ENCODE measurements at regions not wholly inside any gene's neighbourhood (a gene's known extent, or its start where the extent isn't known, plus 50 kb on each side); places are given as distances from the start of the nearest gene placed in this dataset.

DNA sequence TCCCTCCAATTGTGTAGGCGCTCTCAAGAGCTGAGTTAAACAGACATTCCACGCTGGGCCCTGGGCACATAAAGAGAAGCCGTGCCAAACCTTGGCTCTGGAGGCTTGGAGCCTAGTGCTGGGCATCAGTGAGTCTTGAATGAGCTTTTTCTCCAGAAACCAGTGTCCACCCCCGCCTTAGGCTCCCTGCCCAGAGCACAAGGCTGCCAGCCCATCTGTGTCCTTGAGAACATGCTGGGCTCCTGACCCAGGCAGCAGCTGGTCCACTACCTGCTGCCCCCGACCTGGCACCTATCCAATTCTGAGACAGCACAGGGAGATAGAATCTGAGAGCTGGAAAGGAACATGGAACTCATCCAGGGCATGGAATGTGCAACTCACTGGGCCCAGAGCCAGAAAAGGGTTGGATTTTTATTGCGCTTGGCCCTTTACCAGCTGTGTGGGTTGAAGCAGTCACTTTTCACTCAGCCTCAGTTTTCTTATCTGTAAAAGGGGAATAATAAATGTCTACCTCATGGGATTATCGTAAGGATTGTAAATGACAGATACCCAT lies 92.4 kb upstream of the CPLX2 start:
- no peaks in the 10 kb centered on the region for H3K36me3 ChIP-seq
- no peak overlapping the region for H3K27ac ChIP-seq
- TF ChIP-seq, protein P1, sequence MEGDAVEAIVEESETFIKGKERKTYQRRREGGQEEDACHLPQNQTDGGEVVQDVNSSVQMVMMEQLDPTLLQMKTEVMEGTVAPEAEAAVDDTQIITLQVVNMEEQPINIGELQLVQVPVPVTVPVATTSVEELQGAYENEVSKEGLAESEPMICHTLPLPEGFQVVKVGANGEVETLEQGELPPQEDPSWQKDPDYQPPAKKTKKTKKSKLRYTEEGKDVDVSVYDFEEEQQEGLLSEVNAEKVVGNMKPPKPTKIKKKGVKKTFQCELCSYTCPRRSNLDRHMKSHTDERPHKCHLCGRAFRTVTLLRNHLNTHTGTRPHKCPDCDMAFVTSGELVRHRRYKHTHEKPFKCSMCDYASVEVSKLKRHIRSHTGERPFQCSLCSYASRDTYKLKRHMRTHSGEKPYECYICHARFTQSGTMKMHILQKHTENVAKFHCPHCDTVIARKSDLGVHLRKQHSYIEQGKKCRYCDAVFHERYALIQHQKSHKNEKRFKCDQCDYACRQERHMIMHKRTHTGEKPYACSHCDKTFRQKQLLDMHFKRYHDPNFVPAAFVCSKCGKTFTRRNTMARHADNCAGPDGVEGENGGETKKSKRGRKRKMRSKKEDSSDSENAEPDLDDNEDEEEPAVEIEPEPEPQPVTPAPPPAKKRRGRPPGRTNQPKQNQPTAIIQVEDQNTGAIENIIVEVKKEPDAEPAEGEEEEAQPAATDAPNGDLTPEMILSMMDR (IDR thresholded peaks at IDR 0.05) = no peak
- peaks cover 88% of the 10 kb centered on the region for H3K27me3 ChIP-seq
- no peaks in the 10 kb centered on the region for H3K4me1 ChIP-seq (ENCODE audit: control insufficient read depth in 1 of 2, insufficient read depth in 1 of 2, low read depth in 1 of 2, low read length in 1 of 2)
- H3K9me3 ChIP-seq = no peaks in the 10 kb centered on the region
- no peak overlapping the region for H3K4me3 ChIP-seq (ENCODE audit: low read depth in 1 of 2, low read length in 1 of 2)

DNA sequence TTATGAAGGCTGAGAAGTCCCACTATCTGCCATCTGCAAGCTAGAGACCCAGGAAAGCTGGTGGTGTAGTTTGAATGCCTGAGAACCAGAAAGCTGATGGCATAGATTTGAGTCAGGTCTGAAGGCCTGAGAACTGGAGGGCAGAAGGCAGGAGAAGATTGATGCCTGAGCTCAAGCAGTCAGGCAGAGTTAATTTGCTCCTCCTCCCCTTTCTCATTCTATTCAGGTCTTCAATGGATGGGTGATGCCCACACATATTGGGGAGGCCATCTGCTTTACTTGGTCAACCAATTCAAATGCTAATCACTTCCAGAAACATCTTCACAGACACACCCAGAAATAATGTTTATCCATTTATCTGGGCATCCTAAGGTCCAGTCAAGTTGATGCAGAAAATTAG lies 87.6 kb upstream of the CPLX2 start:
- H3K4me3 ChIP-seq (ENCODE audit: low read depth in 1 of 2, low read length in 1 of 2) = no peak overlapping the region
- no peaks in the 10 kb centered on the region for H3K4me1 ChIP-seq (ENCODE audit: control insufficient read depth in 1 of 2, insufficient read depth in 1 of 2, low read depth in 1 of 2, low read length in 1 of 2)
- H3K36me3 ChIP-seq = no peaks in the 10 kb centered on the region
- H3K27me3 ChIP-seq = peaks cover 83% of the 10 kb centered on the region
- no peak overlapping the region for H3K27ac ChIP-seq
- TF ChIP-seq, protein P1 (IDR thresholded peaks at IDR 0.05) = no peak
- no peaks in the 10 kb centered on the region for H3K9me3 ChIP-seq

DNA sequence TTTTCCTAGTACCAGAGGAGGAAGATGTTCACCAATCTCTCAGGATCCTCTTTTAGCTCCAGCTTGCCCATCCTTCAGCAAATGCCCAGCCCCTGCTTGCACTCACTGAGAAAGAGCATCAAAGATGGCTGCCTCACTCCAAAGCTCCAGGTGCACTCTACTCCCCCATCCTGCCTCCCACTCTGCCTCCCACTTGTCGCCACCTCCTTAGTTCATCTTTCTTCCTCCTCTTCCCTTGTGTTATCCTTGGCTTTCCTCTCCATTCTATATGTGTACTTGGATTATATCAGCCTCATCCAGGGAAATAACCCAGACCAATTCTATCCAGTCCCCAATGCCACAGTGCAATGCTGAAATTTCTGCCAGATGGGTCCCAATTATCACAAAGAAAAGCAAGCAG lies 87.1 kb upstream of the CPLX2 start:
- H3K27me3 ChIP-seq = peaks cover 83% of the 10 kb centered on the region
- TF ChIP-seq, protein P1 (IDR thresholded peaks at IDR 0.05) = no peak
- H3K36me3 ChIP-seq = no peaks in the 10 kb centered on the region
- no peaks in the 10 kb centered on the region for H3K9me3 ChIP-seq
- no peak overlapping the region for H3K27ac ChIP-seq
- no peak overlapping the region for H3K4me3 ChIP-seq (ENCODE audit: low read depth in 1 of 2, low read length in 1 of 2)
- no peaks in the 10 kb centered on the region for H3K4me1 ChIP-seq (ENCODE audit: control insufficient read depth in 1 of 2, insufficient read depth in 1 of 2, low read depth in 1 of 2, low read length in 1 of 2)

DNA sequence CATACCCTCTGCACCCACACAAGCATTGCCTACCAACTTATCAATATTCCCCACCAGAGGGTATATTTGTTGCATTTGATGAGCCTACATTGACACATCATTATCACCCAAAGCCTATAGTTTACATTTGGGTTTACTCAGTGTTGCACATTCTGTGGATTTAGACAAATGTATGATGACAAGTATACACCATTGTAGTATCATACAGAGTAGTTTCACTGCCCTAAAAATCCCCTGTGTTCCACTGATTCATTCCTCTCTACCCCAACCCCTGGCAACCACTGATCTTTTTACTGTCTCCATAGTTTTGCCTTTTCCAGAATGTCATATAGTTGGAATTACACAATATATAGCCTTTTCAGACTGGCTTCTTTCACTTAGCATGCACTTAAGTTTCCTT lies 85.7 kb upstream of the CPLX2 start:
- TF ChIP-seq, protein P1 (IDR thresholded peaks at IDR 0.05) = no peak
- Histone ChIP-seq H3K27ac (no peak overlapping the region), H3K9me3 (no peaks in the 10 kb centered on the region)

DNA sequence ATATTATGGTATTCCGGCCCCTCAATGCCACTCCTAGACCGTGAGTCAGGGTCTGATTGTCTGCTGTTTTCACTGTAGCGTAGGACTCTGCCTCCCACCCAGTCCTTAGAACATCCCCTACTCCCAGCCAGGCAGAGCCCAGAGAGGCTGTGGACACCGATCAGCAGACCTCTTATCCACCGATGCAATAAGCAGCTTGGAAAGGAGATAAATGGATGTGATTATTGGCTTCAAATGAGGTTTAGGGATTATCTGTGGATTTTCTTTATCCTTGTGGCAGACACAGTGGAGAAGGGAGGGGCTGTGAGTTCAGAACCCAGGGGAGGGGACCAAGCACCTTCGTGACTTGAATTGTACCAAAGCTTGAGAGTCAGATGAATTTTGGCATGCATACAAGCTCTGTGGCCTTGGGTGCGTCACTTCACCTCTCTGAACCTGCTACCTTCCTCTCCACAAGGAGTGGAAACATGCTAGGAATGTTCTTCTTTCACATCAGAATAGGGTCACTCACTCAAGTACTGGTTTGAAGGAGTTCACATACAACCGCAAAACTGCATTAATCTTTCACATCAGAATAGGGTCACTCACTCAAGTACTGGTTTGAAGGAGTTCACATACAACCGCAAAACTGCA lies 83.1 kb upstream of the CPLX2 start:
- TF ChIP-seq, protein P1 (IDR thresholded peaks at IDR 0.05) = no peak
- Histone ChIP-seq H3K9me3 (no peaks in the 10 kb centered on the region), H3K4me3 (ENCODE audit: low read depth in 1 of 2, low read length in 1 of 2) (no peak overlapping the region), H3K4me1 (ENCODE audit: control insufficient read depth in 1 of 2, insufficient read depth in 1 of 2, low read depth in 1 of 2, low read length in 1 of 2) (no peaks in the 10 kb centered on the region), H3K36me3 (no peaks in the 10 kb centered on the region), H3K27me3 (peaks cover 78% of the 10 kb centered on the region), H3K27ac (no peak overlapping the region)

More for the DNA sequence above, 85.7 kb upstream of the CPLX2 start:
- Histone ChIP-seq H3K4me3 (ENCODE audit: low read depth in 1 of 2, low read length in 1 of 2) (no peak overlapping the region), H3K36me3 (no peaks in the 10 kb centered on the region), H3K4me1 (ENCODE audit: control insufficient read depth in 1 of 2, insufficient read depth in 1 of 2, low read depth in 1 of 2, low read length in 1 of 2) (no peaks in the 10 kb centered on the region), H3K27me3 (peaks cover 82% of the 10 kb centered on the region)
